IMR-90 (cell line): ENCODE measurements at regions not wholly inside any gene's neighbourhood (a gene's known extent, or its start where the extent isn't known, plus 50 kb on each side); places are given as distances from the start of the nearest gene placed in this dataset.

Experiments used
- ATAC-seq: fragments of 200-7000 bp; cut with Tn5 transposase; 2 replicates; pipeline ENCODE4 v1.9.1; 2020; ENCODE audit warnings: low read depth, mild to moderate bottlenecking, moderate library complexity
- BruUV-seq: library from RNA; stranded (reverse); fragments of 400-500 nt; replicated peaks from 2 replicates; lab custom pipeline; 2021; lab: Mats Ljungman, UMichigan
- CTCF ChIA-PET: fragments of 300-600 bp; formaldehyde crosslinking; extraction: SDS; loops from one replicate; lab custom pipeline; 2021; ENCODE audit warnings: antibody characterized with exemption; lab: Yijun Ruan, JAX
- POLR2A ChIA-PET: fragments of 300-600 bp; sonication (Branson Sonifier 250); formaldehyde crosslinking; loops from one replicate; lab custom pipeline; 2022; ENCODE audit warnings: antibody characterized with exemption; ENCODE audit not compliant: unreplicated experiment; lab: Charles Lee
- DNase-seq: peaks from one replicate; pipeline ENCODE4 v3.0.0; 2013
- H2AFZ ChIP-seq: replicated peaks from 2 replicates; pipeline ENCODE3; 2013; ENCODE audit warnings: low read length, mild to moderate bottlenecking; ENCODE audit not compliant: poor library complexity
- H2AK5ac ChIP-seq: 2 replicates; pipeline ENCODE4 v1.6.1; 2013; ENCODE audit warnings: low read depth, low read length, inconsistent platforms
- H2AK9ac ChIP-seq: replicated peaks from 2 replicates; pipeline ENCODE3; 2013; ENCODE audit warnings: mild to moderate bottlenecking, low read depth, low read length, moderate library complexity; ENCODE audit not compliant: poor library complexity
- H2BK120ac ChIP-seq: 2 replicates; pipeline ENCODE4 v1.6.1; 2013; ENCODE audit warnings: low read depth, low read length, inconsistent platforms
- H2BK15ac ChIP-seq: 3 replicates; pipeline ENCODE4 v1.6.1; 2013; ENCODE audit warnings: low read depth, low read length, inconsistent platforms
- H2BK20ac ChIP-seq: 2 replicates; pipeline ENCODE4 v1.6.1; 2013; ENCODE audit warnings: low read depth, mild to moderate bottlenecking, inconsistent platforms, low read length, moderate library complexity
- H2BK5ac ChIP-seq: 2 replicates; pipeline ENCODE4 v1.6.1; 2013; ENCODE audit warnings: mild to moderate bottlenecking, low read depth, low read length, inconsistent platforms; ENCODE audit not compliant: poor library complexity, severe bottlenecking
- H3K14ac ChIP-seq: replicated peaks from 2 replicates; pipeline ENCODE4 v1.6.1; 2013; ENCODE audit warnings: low read depth, low read length, inconsistent platforms
- H3K18ac ChIP-seq: 2 replicates; pipeline ENCODE4 v1.6.1; 2013; ENCODE audit warnings: low read depth, low read length, control low read depth
- H3K23ac ChIP-seq: 2 replicates; pipeline ENCODE4 v1.6.1; 2013; ENCODE audit warnings: low read depth, low read length, inconsistent platforms
- H3K27ac ChIP-seq: 2 replicates; pipeline ENCODE4 v1.5.1; 2013; ENCODE audit warnings: mild to moderate bottlenecking, control low read depth, low read length; ENCODE audit not compliant: insufficient read depth
- H3K27me3 ChIP-seq: 2 replicates; pipeline ENCODE4 v1.6.1; 2013; ENCODE audit warnings: low read length; ENCODE audit not compliant: control insufficient read depth, insufficient read depth
- H3K36me3 ChIP-seq: 2 replicates; pipeline ENCODE4 v1.6.1; 2013; ENCODE audit warnings: low read length, mixed read lengths; ENCODE audit not compliant: control insufficient read depth, insufficient read depth
- H3K4ac ChIP-seq: 2 replicates; pipeline ENCODE4 v1.6.1; 2013; ENCODE audit warnings: low read depth, low read length, inconsistent platforms
- H3K4me1 ChIP-seq: 2 replicates; pipeline ENCODE4 v1.6.1; 2013; ENCODE audit warnings: low read length, mixed read lengths; ENCODE audit not compliant: control insufficient read depth, insufficient read depth
- H3K4me2 ChIP-seq: 2 replicates; pipeline ENCODE4 v1.6.1; 2013; ENCODE audit warnings: low read depth, mild to moderate bottlenecking, control low read depth, low read length, moderate library complexity
- H3K4me3 ChIP-seq: 2 replicates; pipeline ENCODE4 v1.5.1; 2013; ENCODE audit warnings: low read depth, mild to moderate bottlenecking, control low read depth, low read length, moderate library complexity; ENCODE audit not compliant: insufficient read depth
- H3K56ac ChIP-seq: 2 replicates; pipeline ENCODE4 v1.6.1; 2013; ENCODE audit warnings: low read length, inconsistent platforms; ENCODE audit not compliant: insufficient read depth; ENCODE audit errors: extremely low read depth
- H3K79me1 ChIP-seq, 2 experiments: 2 replicates each; pipeline ENCODE4 v1.6.1; 2013; ENCODE audit warnings: low read length in 2 of 2, inconsistent platforms in 1 of 2, low read depth in 1 of 2
- H3K9ac ChIP-seq: 2 replicates; pipeline ENCODE4 v1.6.1; 2013; ENCODE audit warnings: low read depth, low read length, control low read depth
- H3K9me1 ChIP-seq: 2 replicates; pipeline ENCODE4 v1.6.1; 2013; ENCODE audit warnings: low read length, inconsistent platforms; ENCODE audit not compliant: insufficient read depth
- H3K9me3 ChIP-seq: 2 replicates; pipeline ENCODE4 v1.6.1; 2013; ENCODE audit warnings: low read length; ENCODE audit not compliant: control insufficient read depth, insufficient read depth
- H4K20me1 ChIP-seq: 2 replicates; pipeline ENCODE4 v1.6.1; 2013; ENCODE audit warnings: low read length, inconsistent platforms; ENCODE audit not compliant: insufficient read depth
- H4K5ac ChIP-seq: 2 replicates; pipeline ENCODE4 v1.6.1; 2013; ENCODE audit warnings: mild to moderate bottlenecking, low read depth, low read length, control low read depth
- H4K8ac ChIP-seq, 2 experiments: 2 replicates each; pipeline ENCODE4 v1.6.1; 2013; ENCODE audit warnings: low read depth in 2 of 2, low read length in 2 of 2, control low read depth in 1 of 2, inconsistent platforms in 1 of 2
- H4K91ac ChIP-seq: 2 replicates; pipeline ENCODE4 v1.6.1; 2013; ENCODE audit warnings: low read depth, low read length, inconsistent platforms; ENCODE audit not compliant: insufficient read depth
- BHLHE40 ChIP-seq: fragments of 150-350 bp; IDR thresholded peaks from 2 replicates; pipeline ENCODE4 v1.6.1; 2016; ENCODE audit warnings: mild to moderate bottlenecking, low read depth, low read length
- CHD1 ChIP-seq: IDR thresholded peaks from 2 replicates; pipeline ENCODE4 v1.6.1; 2012; ENCODE audit warnings: low read depth, low read length, improper control_type of control experiment
- CTCF ChIP-seq: conservative IDR thresholded peaks from 2 replicates; pipeline ENCODE4 v1.5.1; 2012; ENCODE audit warnings: mild to moderate bottlenecking, low read depth, low read length, improper control_type of control experiment
- ELK1 ChIP-seq: fragments of 150-350 bp; IDR thresholded peaks from 2 replicates; pipeline ENCODE4 v1.6.1; 2016; ENCODE audit warnings: low read depth, mild to moderate bottlenecking, low read length, moderate library complexity, borderline replicate concordance
- FOS ChIP-seq: fragments of 150-350 bp; IDR thresholded peaks from 2 replicates; pipeline ENCODE4 v1.6.1; 2016; ENCODE audit warnings: low read depth, low read length
- MXI1 ChIP-seq: IDR thresholded peaks from 2 replicates; pipeline ENCODE4 v1.6.1; 2012; ENCODE audit warnings: low read depth, mild to moderate bottlenecking, low read length, moderate library complexity, borderline replicate concordance
- NFE2L2 ChIP-seq: fragments of 150-350 bp; IDR thresholded peaks from 2 replicates; pipeline ENCODE4 v1.6.1; 2016; ENCODE audit warnings: low read depth, mild to moderate bottlenecking, low read length
- POLR2A ChIP-seq: IDR thresholded peaks from 2 replicates; pipeline ENCODE4 v1.6.1; 2012; ENCODE audit warnings: mild to moderate bottlenecking, low read depth, low read length
- RAD21 ChIP-seq: IDR thresholded peaks from 2 replicates; pipeline ENCODE4 v1.6.1; 2012; ENCODE audit warnings: low read length, improper control_type of control experiment
- RFX5 ChIP-seq: IDR thresholded peaks from 2 replicates; pipeline ENCODE4 v1.8.0; 2012; ENCODE audit warnings: low read depth, mild to moderate bottlenecking, low read length, moderate library complexity
- WGBS, 2 experiments: methylation state at CpG; one replicate each; pipeline versions ENCODE4 v1.1.5 to v1.1.7; 2013; ENCODE audit warnings: missing lambda C conversion rate in 2 of 2; ENCODE audit not compliant: insufficient read length in 1 of 2; ENCODE audit errors: extremely low coverage in 2 of 2; 5-methylcytosine and 5-hydroxymethylcytosine counted together
- dilution Hi-C: fragments of 300-500 bp; cut with HindIII; formaldehyde crosslinking; loops from one replicate; pipeline ENCODE4 v1.14.3; 2018; ENCODE audit warnings: low sequenced_read_pairs; ENCODE audit not compliant: unreplicated experiment
- in situ Hi-C: fragments of 300-500 bp; cut with MboI; formaldehyde crosslinking; loops from 3 replicates; pipeline ENCODE4 v1.14.3; 2019; ENCODE audit warnings: low sequenced_read_pairs, inconsistent platforms, mixed read lengths
- intact Hi-C: fragments of 100-400 bp; cut with micrococcal nuclease; formaldehyde crosslinking; loops from 2 replicates; pipeline ENCODE4 v1.10.0; 2022
- TF ChIP-seq, protein P1 (sequence below): fragments of 150-350 bp; IDR thresholded peaks from 2 replicates; pipeline ENCODE4 v1.6.1; 2017; ENCODE audit warnings: mild to moderate bottlenecking, antibody characterized with exemption, low read length, low read depth

DNA sequence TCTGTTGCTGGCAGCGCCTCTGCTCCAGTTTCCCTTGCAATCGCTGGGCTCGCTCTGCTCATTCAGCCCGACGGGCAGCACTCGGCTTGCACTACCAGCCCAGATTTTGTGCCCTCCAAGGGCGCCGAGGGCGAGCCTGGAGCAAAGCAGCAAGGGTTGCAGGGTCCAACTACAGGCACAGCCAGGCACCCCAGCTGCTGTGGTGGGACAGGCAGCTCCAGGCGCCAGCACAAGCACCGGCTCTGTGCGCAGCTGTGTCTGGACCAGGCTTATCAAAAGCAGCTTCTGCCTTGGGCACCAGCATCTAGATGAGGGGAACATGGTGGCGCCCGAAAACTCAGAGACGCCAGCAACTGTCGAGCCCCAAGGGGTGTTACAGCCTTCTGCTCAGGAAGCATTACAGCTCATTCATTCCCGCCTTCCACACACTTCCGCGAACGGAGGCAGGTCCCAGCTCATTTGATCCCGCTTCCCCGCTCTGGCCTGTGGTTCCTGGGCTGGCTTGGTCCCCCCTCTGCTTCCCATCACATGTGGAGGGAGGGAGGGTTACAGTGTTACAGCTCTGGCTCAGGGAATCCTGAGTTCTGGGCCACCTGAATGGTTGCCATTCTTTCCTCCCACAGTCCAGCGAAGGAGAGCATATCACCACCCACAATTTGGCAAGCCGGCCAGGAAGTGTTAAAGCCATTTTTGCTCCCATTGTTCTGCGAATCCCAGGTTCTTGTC lies 409.9 kb upstream of the ALCAM start:
- TF ChIP-seq, protein P1, sequence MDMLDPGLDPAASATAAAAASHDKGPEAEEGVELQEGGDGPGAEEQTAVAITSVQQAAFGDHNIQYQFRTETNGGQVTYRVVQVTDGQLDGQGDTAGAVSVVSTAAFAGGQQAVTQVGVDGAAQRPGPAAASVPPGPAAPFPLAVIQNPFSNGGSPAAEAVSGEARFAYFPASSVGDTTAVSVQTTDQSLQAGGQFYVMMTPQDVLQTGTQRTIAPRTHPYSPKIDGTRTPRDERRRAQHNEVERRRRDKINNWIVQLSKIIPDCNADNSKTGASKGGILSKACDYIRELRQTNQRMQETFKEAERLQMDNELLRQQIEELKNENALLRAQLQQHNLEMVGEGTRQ = no peak
- no peak for TF ChIP-seq CTCF
- no peak for TF ChIP-seq NFE2L2
- TF ChIP-seq RAD21 = no peak
- TF ChIP-seq ELK1 = no peak
- TF ChIP-seq RFX5 = no peak
- TF ChIP-seq MXI1 = no peak
- no peak for TF ChIP-seq CHD1
- TF ChIP-seq BHLHE40 = no peak
- TF ChIP-seq POLR2A = no peak
- no peak for TF ChIP-seq FOS
- Histone ChIP-seq H4K8ac (no peak overlapping the region), H3K27ac (no peak overlapping the region), H2AK5ac (peak overlapping the region; percentile 74; the same call in 1 of the 2 replicates), H2AK9ac (peak overlapping the region; percentile 30), H3K4me1 (peaks cover 5% of the 10 kb centered on the region), H3K14ac (no peak overlapping the region), H3K4ac (no peak overlapping the region), H3K36me3 (no peaks in the 10 kb centered on the region), H3K9ac (no peak overlapping the region), H3K4me2 (no peak overlapping the region), H2BK120ac (peak overlapping the region; percentile 24; the same call in 1 of the 2 replicates), H2BK5ac (no peak overlapping the region), H2AFZ (peak overlapping the region; percentile 23), H3K9me3 (no peaks in the 10 kb centered on the region), H2BK15ac (no peak overlapping the region), H4K5ac (no peak overlapping the region), H3K4me3 (no peak overlapping the region), H2BK20ac (no peak overlapping the region), H3K27me3 (no peaks in the 10 kb centered on the region), H3K79me1 (no peaks in the 10 kb centered on the region), H4K91ac (no peak overlapping the region), H3K18ac (no peak overlapping the region), H3K56ac (no peak overlapping the region), H3K9me1 (no peaks in the 10 kb centered on the region), H3K23ac (no peak overlapping the region), H4K20me1 (no peaks in the 10 kb centered on the region)
- ChIA-PET CTCF (no interaction called here), POLR2A (no interaction called here)
- intact Hi-C loops (no loop called here), in situ Hi-C loops (no loop called here), dilution Hi-C loops (no loop called here)
- ATAC-seq (no peak), DNase-seq (no peak)
- WGBS, 2 experiments = 98% methylated on average over 14 of the region's 25 CpGs; no CpG with 5 or more reads in 1 of the 2 experiments
- BruUV-seq = no TSS peak
